Erythroblast (primary cell): ENCODE measurements at regions not wholly inside any gene's neighbourhood (a gene's known extent, or its start where the extent isn't known, plus 50 kb on each side); places are given as distances from the start of the nearest gene placed in this dataset.

Experiments used
- GATA1 ChIP-seq: IDR thresholded peaks from 2 replicates; pipeline ENCODE4 v1.6.1; 2011; ENCODE audit warnings: low read depth, mild to moderate bottlenecking, control low read depth, low read length, moderate library complexity
- POLR2A ChIP-seq: IDR thresholded peaks from 2 replicates; pipeline ENCODE4 v1.6.1; 2011; ENCODE audit warnings: mild to moderate bottlenecking, low read length

GRCh38 chr3:94195381-94195780 lies 132.5 kb downstream of the NSUN3 start:
- TF ChIP-seq POLR2A = no peak
- no peak for TF ChIP-seq GATA1
